ENCODE measurements at regions not wholly inside any gene's neighbourhood (a gene's known extent, or its start where the extent isn't known, plus 50 kb on each side); places are given as distances from the start of the nearest gene placed in this dataset.
A peak's percentile ranks its signal among the peaks of the same experiment; 100 is the strongest.

- DNase-seq (ENCODE audit: low read depth, low spot score), result no peak
- H3K27me3 ChIP-seq (replicated peaks in 1 of 2; ENCODE audit: control insufficient read depth in 2 of 2, insufficient read depth in 2 of 2, low read length in 1 of 2), result no peaks in the 10 kb centered on the region
- peak; percentile 49 for FAIRE-seq
- in situ Hi-C loops (cut with MboI), result no loop called here
- no peak overlapping the region for H3K9ac ChIP-seq (ENCODE audit: control insufficient read depth, insufficient read depth, low read length)
- H2AFZ ChIP-seq (ENCODE audit: control insufficient read depth, low read depth, low read length), result no peak overlapping the region
- no peak for ATAC-seq
- 36% methylated on average over 6 of the region's 6 CpGs for WGBS (ENCODE audit: insufficient coverage, insufficient replicate concordance, low lambda C conversion rate, missing lambda C conversion rate)
- no peaks in the 10 kb centered on the region for H3K9me3 ChIP-seq (replicated peaks; ENCODE audit: control insufficient read depth, insufficient read depth, low read length)
- POLR2A ChIA-PET, result no interaction called here
- H3K36me3 ChIP-seq (ENCODE audit: control insufficient read depth in 2 of 2, insufficient read depth in 2 of 2, low read length in 1 of 2), result no peaks in the 10 kb centered on the region
- intact Hi-C loops (cut with micrococcal nuclease; ENCODE audit: unreplicated experiment), result no loop called here
- no TSS peak for BruUV-seq (replicated peaks)
- H3K4me1 ChIP-seq (ENCODE audit: control insufficient read depth, insufficient read depth, low read length), result no peaks in the 10 kb centered on the region
- no peaks in the 10 kb centered on the region for H3K79me2 ChIP-seq (ENCODE audit: control insufficient read depth, insufficient read depth, low read length)
- H3K4me3 ChIP-seq, result no peak overlapping the region
- CTCF ChIA-PET, result interaction anchor here (1.2 kb wide), 1 partner anchor 24 kb away, joined by 3 read pairs; no protein-coding TSS in a partner anchor
- no peak overlapping the region for H3K27ac ChIP-seq (ENCODE audit: control insufficient read depth, insufficient read depth)
- TF ChIP-seq SREBF2 (IDR thresholded peaks at IDR 0.05; ENCODE audit: low read length) (no peak), CBFB (IDR thresholded peaks at IDR 0.05; ENCODE audit: low read depth) (no peak), NR2F1 (conservative IDR thresholded peaks at IDR 0.05) (no peak), ESRRA (IDR thresholded peaks at IDR 0.05; ENCODE audit: low read length) (no peak), ZBTB40 (IDR thresholded peaks at IDR 0.05; ENCODE audit: borderline replicate concordance) (no peak), BCLAF1 (IDR thresholded peaks at IDR 0.05) (no peak)
- H3K4me2 ChIP-seq (ENCODE audit: control insufficient read depth, insufficient read depth), result no peak overlapping the region
- SMC1A ChIA-PET (ENCODE audit: uncharacterized antibody, unreplicated experiment), result no interaction called here
- RAD21 ChIA-PET (ENCODE audit: unreplicated experiment), result no interaction called here
- no peaks in the 10 kb centered on the region for H4K20me1 ChIP-seq (ENCODE audit: control insufficient read depth, insufficient read depth)
These were observed 836.9 kb upstream of the FANCL start for GRCh38 chr2:59077981-59078531.

Data from GM12878 (cell line).